ENCODE measurements at regions not wholly inside any gene's neighbourhood (a gene's known extent, or its start where the extent isn't known, plus 50 kb on each side); places are given as distances from the start of the nearest gene placed in this dataset.

DNA sequence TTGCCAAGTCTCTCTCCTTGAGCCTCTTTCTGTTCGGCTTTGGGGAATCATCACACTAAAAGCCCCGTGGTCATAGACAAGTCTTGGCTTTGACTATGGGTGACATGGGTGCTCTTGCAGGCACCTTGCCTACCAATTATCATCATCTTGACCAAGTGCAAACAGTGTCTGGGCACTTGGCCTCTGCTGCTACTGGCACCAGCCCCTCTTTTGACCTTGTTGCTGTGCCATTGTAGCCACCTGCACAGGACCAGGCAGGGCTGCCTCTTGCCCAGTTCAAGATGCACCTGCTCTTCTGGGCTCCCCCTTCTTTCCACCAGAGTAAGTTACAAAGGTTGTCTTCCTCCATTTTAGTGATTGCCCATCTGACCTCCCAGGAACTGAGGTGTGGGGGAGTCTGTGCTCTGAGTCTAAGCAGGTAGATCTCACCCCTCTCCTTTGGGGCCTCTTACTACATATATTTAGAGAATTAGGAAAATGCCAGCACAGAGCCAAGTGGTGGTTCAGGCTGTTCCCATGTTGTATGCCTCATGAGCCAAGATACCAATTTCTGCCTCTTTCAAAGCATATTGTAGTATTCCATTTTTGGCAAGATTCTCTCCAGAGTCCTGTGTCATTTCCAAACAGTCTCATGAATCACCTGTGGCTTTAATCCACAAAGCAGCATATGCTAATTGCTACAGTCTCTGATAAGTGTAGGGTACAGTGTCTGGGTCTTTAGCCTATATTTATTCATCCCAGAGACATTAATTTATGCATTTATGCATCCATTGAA lies 142.9 kb upstream of the DAP start:
- Mint-ChIP-seq H3K27ac (no peak overlapping the region), H3K4me1 (no peaks in the 10 kb centered on the region), H3K4me3 (no peak overlapping the region), H3K27me3 (peaks cover 26% of the 10 kb centered on the region), H3K9me3 (ENCODE audit: insufficient read depth) (peaks cover 1% of the 10 kb centered on the region)
- 94% methylated on average over 2 of the region's 2 CpGs for WGBS (ENCODE audit: insufficient coverage)
- no peaks in the 10 kb centered on the region for H4K20me1 ChIP-seq (ENCODE audit: control insufficient read depth, insufficient read depth, low read length, poor library complexity, severe bottlenecking)
- ATAC-seq (ENCODE audit: low read depth), result no peak
- H3K79me2 ChIP-seq (ENCODE audit: control insufficient read depth, insufficient read depth, low read length), result no peaks in the 10 kb centered on the region
- no peaks in the 10 kb centered on the region for H3K4me1 ChIP-seq (ENCODE audit: control insufficient read depth in 2 of 2, insufficient read depth in 2 of 2, low read length in 2 of 2)
- POLR2A ChIA-PET, result no interaction called here
- intact Hi-C loops (cut with micrococcal nuclease), result no loop called here
- no peak for DNase-seq
- H3K27me3 ChIP-seq (replicated peaks in 1 of 4; ENCODE audit: control extremely low read depth in 1 of 4, control insufficient read depth in 3 of 4, insufficient read depth in 4 of 4, low read length in 3 of 4), result peaks cover 0 to 4% (median 0%) of the 10 kb centered on the region in 4 experiments
- no peak overlapping the region for H3K27ac ChIP-seq (ENCODE audit: low read length in 2 of 2)
- H3K4me2 ChIP-seq (replicated peaks; ENCODE audit: low read depth, low read length, poor library complexity, severe bottlenecking), result no peak overlapping the region
- no peaks in the 10 kb centered on the region for H3K36me3 ChIP-seq (replicated peaks in 1 of 2; ENCODE audit: control extremely low read depth in 1 of 2, control insufficient read depth in 1 of 2, extremely low read depth in 1 of 2, insufficient read depth in 2 of 2, low read length in 1 of 2)
- no peak overlapping the region for H3K9ac ChIP-seq (ENCODE audit: low read length)
- TF ChIP-seq EZH2 (IDR thresholded peaks at IDR 0.05; ENCODE audit: borderline replicate concordance, insufficient read depth, low read depth, low read length, poor library complexity, severe bottlenecking), result no peak
- TF ChIP-seq, protein P1, sequence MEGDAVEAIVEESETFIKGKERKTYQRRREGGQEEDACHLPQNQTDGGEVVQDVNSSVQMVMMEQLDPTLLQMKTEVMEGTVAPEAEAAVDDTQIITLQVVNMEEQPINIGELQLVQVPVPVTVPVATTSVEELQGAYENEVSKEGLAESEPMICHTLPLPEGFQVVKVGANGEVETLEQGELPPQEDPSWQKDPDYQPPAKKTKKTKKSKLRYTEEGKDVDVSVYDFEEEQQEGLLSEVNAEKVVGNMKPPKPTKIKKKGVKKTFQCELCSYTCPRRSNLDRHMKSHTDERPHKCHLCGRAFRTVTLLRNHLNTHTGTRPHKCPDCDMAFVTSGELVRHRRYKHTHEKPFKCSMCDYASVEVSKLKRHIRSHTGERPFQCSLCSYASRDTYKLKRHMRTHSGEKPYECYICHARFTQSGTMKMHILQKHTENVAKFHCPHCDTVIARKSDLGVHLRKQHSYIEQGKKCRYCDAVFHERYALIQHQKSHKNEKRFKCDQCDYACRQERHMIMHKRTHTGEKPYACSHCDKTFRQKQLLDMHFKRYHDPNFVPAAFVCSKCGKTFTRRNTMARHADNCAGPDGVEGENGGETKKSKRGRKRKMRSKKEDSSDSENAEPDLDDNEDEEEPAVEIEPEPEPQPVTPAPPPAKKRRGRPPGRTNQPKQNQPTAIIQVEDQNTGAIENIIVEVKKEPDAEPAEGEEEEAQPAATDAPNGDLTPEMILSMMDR (IDR thresholded peaks at IDR 0.05), result no peak
- H2AFZ ChIP-seq (ENCODE audit: insufficient read depth, low read depth, low read length, poor library complexity, severe bottlenecking), result no peak overlapping the region
- CTCF ChIA-PET, result no interaction called here
- H3K4me3 ChIP-seq (ENCODE audit: control extremely low read depth in 1 of 5, extremely low read depth in 1 of 5, insufficient read depth in 1 of 5, low read depth in 2 of 5, low read length in 4 of 5), result no peak overlapping the region
- peaks cover 0 to 2% (median 2%) of the 10 kb centered on the region in 3 donors for H3K9me3 ChIP-seq (ENCODE audit: control extremely low read depth in 1 of 3, control insufficient read depth in 2 of 3, insufficient read depth in 1 of 3, low read length in 2 of 3)

DNA sequence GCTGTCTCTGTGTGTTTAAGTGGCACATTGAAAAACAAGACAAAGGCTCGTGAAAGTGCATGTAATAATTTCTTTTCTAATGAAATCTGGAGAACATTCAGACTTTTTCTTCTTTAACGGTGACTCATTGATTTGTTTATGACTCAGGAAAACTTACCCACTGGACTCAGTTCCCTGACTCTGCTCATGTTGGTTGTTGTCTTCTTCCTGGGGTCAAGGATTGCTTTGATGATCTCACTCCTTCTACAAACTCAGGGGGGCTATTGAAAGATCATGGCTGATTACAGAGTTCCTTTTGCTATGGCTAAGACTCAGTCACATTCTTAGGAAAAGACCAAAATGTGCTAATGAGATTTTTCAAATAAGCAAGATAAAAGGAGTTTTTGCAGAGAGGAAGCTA lies 141.1 kb upstream of the DAP start:
- POLR2A ChIA-PET, result no interaction called here
- Mint-ChIP-seq H3K27me3 (peaks cover 28% of the 10 kb centered on the region), H3K9me3 (ENCODE audit: insufficient read depth) (peaks cover 1% of the 10 kb centered on the region), H3K27ac (no peak overlapping the region), H3K4me3 (no peak overlapping the region), H3K4me1 (no peaks in the 10 kb centered on the region)
- no peaks in the 10 kb centered on the region for H3K36me3 ChIP-seq (replicated peaks in 1 of 2; ENCODE audit: control extremely low read depth in 1 of 2, control insufficient read depth in 1 of 2, extremely low read depth in 1 of 2, insufficient read depth in 2 of 2, low read length in 1 of 2)
- no peak overlapping the region for H3K27ac ChIP-seq (ENCODE audit: low read length in 2 of 2)
- no peak overlapping the region for H3K9ac ChIP-seq (ENCODE audit: low read length)
- ATAC-seq (ENCODE audit: low read depth) (no peak), DNase-seq (no peak)
- H4K20me1 ChIP-seq (ENCODE audit: control insufficient read depth, insufficient read depth, low read length, poor library complexity, severe bottlenecking), result no peaks in the 10 kb centered on the region
- peaks cover 0 to 2% (median 0%) of the 10 kb centered on the region in 3 donors for H3K9me3 ChIP-seq (ENCODE audit: control extremely low read depth in 1 of 3, control insufficient read depth in 2 of 3, insufficient read depth in 1 of 3, low read length in 2 of 3)
- TF ChIP-seq, protein P1 (IDR thresholded peaks at IDR 0.05), result no peak
- no peak for TF ChIP-seq EZH2 (IDR thresholded peaks at IDR 0.05; ENCODE audit: borderline replicate concordance, insufficient read depth, low read depth, low read length, poor library complexity, severe bottlenecking)
- CTCF ChIA-PET, result no interaction called here
- H3K79me2 ChIP-seq (ENCODE audit: control insufficient read depth, insufficient read depth, low read length), result no peaks in the 10 kb centered on the region
- no peaks in the 10 kb centered on the region for H3K4me1 ChIP-seq (ENCODE audit: control insufficient read depth in 2 of 2, insufficient read depth in 2 of 2, low read length in 2 of 2)
- no peak overlapping the region for H2AFZ ChIP-seq (ENCODE audit: insufficient read depth, low read depth, low read length, poor library complexity, severe bottlenecking)
- intact Hi-C loops (cut with micrococcal nuclease), result no loop called here
- no peak overlapping the region for H3K4me2 ChIP-seq (replicated peaks; ENCODE audit: low read depth, low read length, poor library complexity, severe bottlenecking)
- WGBS (ENCODE audit: insufficient coverage), result no CpG with 5 or more reads among the region's 2 CpGs
- peaks cover 0 to 4% (median 0%) of the 10 kb centered on the region in 4 experiments for H3K27me3 ChIP-seq (replicated peaks in 1 of 4; ENCODE audit: control extremely low read depth in 1 of 4, control insufficient read depth in 3 of 4, insufficient read depth in 4 of 4, low read length in 3 of 4)
- no peak overlapping the region for H3K4me3 ChIP-seq (ENCODE audit: control extremely low read depth in 1 of 5, extremely low read depth in 1 of 5, insufficient read depth in 1 of 5, low read depth in 2 of 5, low read length in 4 of 5)
